ENCODE measurements at regions not wholly inside any gene's neighbourhood (a gene's known extent, or its start where the extent isn't known, plus 50 kb on each side); places are given as distances from the start of the nearest gene placed in this dataset.
A peak's percentile ranks its signal among the peaks of the same experiment; 100 is the strongest.
"Not testable (repeated sequence)": the region's sequence is repeated elsewhere in the genome, so short reads cannot be mapped to it uniquely, and the experiment has no call there.

GRCh38 chr6:153984811-153985210, 54.2 kb upstream of the OPRM1 start:
- H3K4me2 ChIP-seq (replicated peaks; ENCODE audit: low read depth, low read length, poor library complexity, severe bottlenecking): no peak overlapping the region
- H3K27ac Mint-ChIP-seq: no peak overlapping the region
- H3K79me2 ChIP-seq (ENCODE audit: control insufficient read depth, insufficient read depth, low read length): no peaks in the 10 kb centered on the region
- H3K9me3 ChIP-seq (ENCODE audit: control extremely low read depth in 1 of 3, control insufficient read depth in 2 of 3, insufficient read depth in 1 of 3, low read length in 2 of 3): no peaks in the 10 kb centered on the region
- POLR2A ChIA-PET: no interaction called here
- no peaks in the 10 kb centered on the region for H3K36me3 ChIP-seq (replicated peaks in 1 of 2; ENCODE audit: control extremely low read depth in 1 of 2, control insufficient read depth in 1 of 2, extremely low read depth in 1 of 2, insufficient read depth in 2 of 2, low read length in 1 of 2)
- H3K4me1 Mint-ChIP-seq: no peaks in the 10 kb centered on the region
- no peaks in the 10 kb centered on the region for H4K20me1 ChIP-seq (ENCODE audit: control insufficient read depth, insufficient read depth, low read length, poor library complexity, severe bottlenecking)
- H3K27me3 ChIP-seq (replicated peaks in 1 of 4; ENCODE audit: control extremely low read depth in 1 of 4, control insufficient read depth in 3 of 4, insufficient read depth in 4 of 4, low read length in 3 of 4): no peaks in the 10 kb centered on the region
- no peak overlapping the region for H3K4me3 ChIP-seq (ENCODE audit: control extremely low read depth in 1 of 5, extremely low read depth in 1 of 5, insufficient read depth in 1 of 5, low read depth in 2 of 5, low read length in 4 of 5)
- no peaks in the 10 kb centered on the region for H3K9me3 Mint-ChIP-seq (ENCODE audit: insufficient read depth)
- H3K27ac ChIP-seq (ENCODE audit: low read length in 2 of 2): no peak overlapping the region
- no peaks in the 10 kb centered on the region for H3K4me1 ChIP-seq (ENCODE audit: control insufficient read depth in 2 of 2, insufficient read depth in 2 of 2, low read length in 2 of 2)
- H2AFZ ChIP-seq (ENCODE audit: insufficient read depth, low read depth, low read length, poor library complexity, severe bottlenecking): no peak overlapping the region
- CTCF ChIA-PET: no interaction called here
- TF ChIP-seq EZH2 (IDR thresholded peaks at IDR 0.05; ENCODE audit: borderline replicate concordance, insufficient read depth, low read depth, low read length, poor library complexity, severe bottlenecking): no peak
- peak; percentile 5 for TF ChIP-seq CTCF (IDR thresholded peaks at IDR 0.05)
- ATAC-seq (ENCODE audit: low read depth) (no peak), DNase-seq (no peak)
- intact Hi-C loops (cut with micrococcal nuclease): no loop called here
- whole genome bisulfite sequencing (ENCODE audit: insufficient coverage): no CpG with 5 or more reads among the region's 1 CpG
- no peak overlapping the region for H3K9ac ChIP-seq (ENCODE audit: low read length)
- H3K4me3 Mint-ChIP-seq: no peak overlapping the region
- H3K27me3 Mint-ChIP-seq: no peaks in the 10 kb centered on the region

- Histone ChIP-seq H3K36me3 (replicated peaks in 1 of 2; ENCODE audit: control extremely low read depth in 1 of 2, control insufficient read depth in 1 of 2, extremely low read depth in 1 of 2, insufficient read depth in 2 of 2, low read length in 1 of 2) (no peaks in the 10 kb centered on the region), H3K27ac (ENCODE audit: low read length in 2 of 2) (no peak overlapping the region), H3K79me2 (ENCODE audit: control insufficient read depth, insufficient read depth, low read length) (no peaks in the 10 kb centered on the region), H2AFZ (ENCODE audit: insufficient read depth, low read depth, low read length, poor library complexity, severe bottlenecking) (no peak overlapping the region), H4K20me1 (ENCODE audit: control insufficient read depth, insufficient read depth, low read length, poor library complexity, severe bottlenecking) (no peaks in the 10 kb centered on the region), H3K4me1 (ENCODE audit: control insufficient read depth in 2 of 2, insufficient read depth in 2 of 2, low read length in 2 of 2) (no peaks in the 10 kb centered on the region), H3K4me2 (replicated peaks; ENCODE audit: low read depth, low read length, poor library complexity, severe bottlenecking) (no peak overlapping the region), H3K9me3 (ENCODE audit: control extremely low read depth in 1 of 3, control insufficient read depth in 2 of 3, insufficient read depth in 1 of 3, low read length in 2 of 3) (peaks cover 0 to 2% (median 0%) of the 10 kb centered on the region in 3 donors), H3K27me3 (replicated peaks in 1 of 4; ENCODE audit: control extremely low read depth in 1 of 4, control insufficient read depth in 3 of 4, insufficient read depth in 4 of 4, low read length in 3 of 4) (no peaks in the 10 kb centered on the region), H3K4me3 (ENCODE audit: control extremely low read depth in 1 of 5, extremely low read depth in 1 of 5, insufficient read depth in 1 of 5, low read depth in 2 of 5, low read length in 4 of 5) (no peak overlapping the region), H3K9ac (ENCODE audit: low read length) (no peak overlapping the region)
- intact Hi-C loops (cut with micrococcal nuclease): no loop called here
- Mint-ChIP-seq H3K4me3 (no peak overlapping the region), H3K27me3 (no peaks in the 10 kb centered on the region), H3K27ac (no peak overlapping the region), H3K4me1 (no peaks in the 10 kb centered on the region), H3K9me3 (ENCODE audit: insufficient read depth) (no peaks in the 10 kb centered on the region)
- WGBS (ENCODE audit: insufficient coverage): no CpG with 5 or more reads among the region's 2 CpGs
- POLR2A ChIA-PET: no interaction called here
- CTCF ChIA-PET: no interaction called here
- TF ChIP-seq CTCF (IDR thresholded peaks at IDR 0.05): no peak
- TF ChIP-seq EZH2 (IDR thresholded peaks at IDR 0.05; ENCODE audit: borderline replicate concordance, insufficient read depth, low read depth, low read length, poor library complexity, severe bottlenecking): no peak
- ATAC-seq (ENCODE audit: low read depth) (no peak), DNase-seq (no peak)
Observed at GRCh38 chr6:153980171-153980570, 58.9 kb upstream of the OPRM1 start.

GRCh38 chr6:153978911-153979548, 60.0 kb upstream of the OPRM1 start:
- 97% methylated on average over 21 of the region's 26 CpGs for WGBS (ENCODE audit: insufficient coverage)
- H3K36me3 ChIP-seq (replicated peaks in 1 of 2; ENCODE audit: control extremely low read depth in 1 of 2, control insufficient read depth in 1 of 2, extremely low read depth in 1 of 2, insufficient read depth in 2 of 2, low read length in 1 of 2); H2AFZ ChIP-seq (ENCODE audit: insufficient read depth, low read depth, low read length, poor library complexity, severe bottlenecking); CTCF ChIA-PET; DNase-seq; H3K4me3 Mint-ChIP-seq; H3K27ac ChIP-seq (ENCODE audit: low read length in 2 of 2); H3K4me1 ChIP-seq (ENCODE audit: control insufficient read depth in 2 of 2, insufficient read depth in 2 of 2, low read length in 2 of 2); H3K4me3 ChIP-seq (ENCODE audit: control extremely low read depth in 1 of 5, extremely low read depth in 1 of 5, insufficient read depth in 1 of 5, low read depth in 2 of 5, low read length in 4 of 5); H3K9me3 ChIP-seq (ENCODE audit: control extremely low read depth in 1 of 3, control insufficient read depth in 2 of 3, insufficient read depth in 1 of 3, low read length in 2 of 3); H4K20me1 ChIP-seq (ENCODE audit: control insufficient read depth, insufficient read depth, low read length, poor library complexity, severe bottlenecking); H3K9ac ChIP-seq (ENCODE audit: low read length); ATAC-seq (ENCODE audit: low read depth); H3K27me3 Mint-ChIP-seq; H3K27me3 ChIP-seq (replicated peaks in 1 of 4; ENCODE audit: control extremely low read depth in 1 of 4, control insufficient read depth in 3 of 4, insufficient read depth in 4 of 4, low read length in 3 of 4); H3K4me1 Mint-ChIP-seq; H3K79me2 ChIP-seq (ENCODE audit: control insufficient read depth, insufficient read depth, low read length); H3K4me2 ChIP-seq (replicated peaks; ENCODE audit: low read depth, low read length, poor library complexity, severe bottlenecking); H3K27ac Mint-ChIP-seq; POLR2A ChIA-PET; intact Hi-C loops (cut with micrococcal nuclease); H3K9me3 Mint-ChIP-seq (ENCODE audit: insufficient read depth): not testable (repeated sequence)
